GM12865 (cell line): ENCODE measurements at regions not wholly inside any gene's neighbourhood (a gene's known extent, or its start where the extent isn't known, plus 50 kb on each side); places are given as distances from the start of the nearest gene placed in this dataset.

Source experiments
- DNase-seq: peaks from one replicate; pipeline ENCODE4 v3.0.0; 2010; ENCODE audit warnings: low read depth
- H3K4me3 ChIP-seq: 2 replicates; pipeline ENCODE4 v1.5.1; 2011; ENCODE audit warnings: mild to moderate bottlenecking, low read depth, low read length, control low read depth
- TF ChIP-seq, protein P1 (sequence below): IDR thresholded peaks from 2 replicates; pipeline ENCODE4 v1.5.1; 2011; ENCODE audit warnings: low read length, control low read depth, low read depth, inconsistent platforms; ENCODE audit not compliant: insufficient read depth; ENCODE audit errors: missing control alignments

DNA sequence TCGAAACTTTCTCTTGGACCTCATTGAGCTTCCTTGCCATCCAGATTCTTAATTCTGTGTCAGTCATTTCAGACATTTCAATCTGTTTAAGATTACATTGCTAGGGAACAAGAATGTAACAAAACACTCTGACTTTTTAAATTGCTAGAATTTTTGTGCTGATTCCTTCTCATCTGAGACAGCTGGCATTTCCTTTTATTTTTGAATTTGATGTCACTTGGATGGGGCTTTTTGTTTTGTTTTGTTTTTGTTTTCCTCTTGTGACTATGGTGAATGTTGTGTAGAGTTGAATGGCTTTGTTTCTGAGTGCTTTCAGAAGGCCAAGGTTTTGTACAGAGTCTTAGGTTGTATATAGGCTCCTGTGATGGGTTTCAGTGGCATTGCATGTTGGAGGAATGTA, 1129.3 kb downstream of the NAALADL2 start:
- DNase-seq = no peak
- no peak overlapping the region for H3K4me3 ChIP-seq
- TF ChIP-seq, protein P1, sequence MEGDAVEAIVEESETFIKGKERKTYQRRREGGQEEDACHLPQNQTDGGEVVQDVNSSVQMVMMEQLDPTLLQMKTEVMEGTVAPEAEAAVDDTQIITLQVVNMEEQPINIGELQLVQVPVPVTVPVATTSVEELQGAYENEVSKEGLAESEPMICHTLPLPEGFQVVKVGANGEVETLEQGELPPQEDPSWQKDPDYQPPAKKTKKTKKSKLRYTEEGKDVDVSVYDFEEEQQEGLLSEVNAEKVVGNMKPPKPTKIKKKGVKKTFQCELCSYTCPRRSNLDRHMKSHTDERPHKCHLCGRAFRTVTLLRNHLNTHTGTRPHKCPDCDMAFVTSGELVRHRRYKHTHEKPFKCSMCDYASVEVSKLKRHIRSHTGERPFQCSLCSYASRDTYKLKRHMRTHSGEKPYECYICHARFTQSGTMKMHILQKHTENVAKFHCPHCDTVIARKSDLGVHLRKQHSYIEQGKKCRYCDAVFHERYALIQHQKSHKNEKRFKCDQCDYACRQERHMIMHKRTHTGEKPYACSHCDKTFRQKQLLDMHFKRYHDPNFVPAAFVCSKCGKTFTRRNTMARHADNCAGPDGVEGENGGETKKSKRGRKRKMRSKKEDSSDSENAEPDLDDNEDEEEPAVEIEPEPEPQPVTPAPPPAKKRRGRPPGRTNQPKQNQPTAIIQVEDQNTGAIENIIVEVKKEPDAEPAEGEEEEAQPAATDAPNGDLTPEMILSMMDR = no peak

DNA sequence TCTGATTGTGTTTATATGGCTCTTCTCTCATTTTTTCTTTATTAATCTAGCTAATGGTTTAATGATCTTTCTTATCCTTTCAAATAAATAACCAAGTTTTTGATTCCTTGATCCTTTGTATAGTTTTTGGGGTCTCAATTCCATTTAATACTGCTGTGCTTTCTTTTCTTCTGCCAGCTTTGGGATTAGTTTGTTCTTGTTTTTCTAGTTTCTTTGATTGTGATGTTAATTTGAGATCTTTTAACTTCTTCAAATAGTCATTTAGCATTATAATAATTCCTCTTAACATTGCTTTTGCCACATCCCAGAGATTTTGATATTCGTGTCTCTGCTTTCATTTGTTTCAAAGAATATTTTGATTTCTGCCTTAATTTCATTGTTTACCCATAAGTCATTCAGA, 1126.6 kb downstream of the NAALADL2 start:
- DNase-seq = no peak
- TF ChIP-seq, protein P1 = no peak
- H3K4me3 ChIP-seq = no peak overlapping the region

DNA sequence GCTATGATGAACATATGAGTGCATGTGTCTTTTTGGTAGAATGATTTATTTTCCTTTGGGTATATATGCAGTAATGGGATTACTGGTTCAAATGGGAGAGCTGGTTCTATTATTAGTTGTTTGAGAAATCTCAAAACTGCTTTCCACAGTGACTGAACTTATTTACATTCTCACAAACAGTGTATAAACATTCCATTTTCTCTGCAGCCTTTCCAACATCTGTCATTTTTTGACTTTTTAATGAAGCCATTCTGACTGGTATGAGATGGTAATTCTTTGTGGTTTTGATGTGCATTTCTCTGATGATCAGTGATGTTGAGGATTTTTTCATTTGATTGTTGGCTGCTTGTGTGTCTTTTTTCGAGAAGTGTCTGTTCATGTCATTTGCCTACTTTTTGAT, 1124.2 kb downstream of the NAALADL2 start:
- DNase-seq = no peak
- TF ChIP-seq, protein P1 = no peak

DNA sequence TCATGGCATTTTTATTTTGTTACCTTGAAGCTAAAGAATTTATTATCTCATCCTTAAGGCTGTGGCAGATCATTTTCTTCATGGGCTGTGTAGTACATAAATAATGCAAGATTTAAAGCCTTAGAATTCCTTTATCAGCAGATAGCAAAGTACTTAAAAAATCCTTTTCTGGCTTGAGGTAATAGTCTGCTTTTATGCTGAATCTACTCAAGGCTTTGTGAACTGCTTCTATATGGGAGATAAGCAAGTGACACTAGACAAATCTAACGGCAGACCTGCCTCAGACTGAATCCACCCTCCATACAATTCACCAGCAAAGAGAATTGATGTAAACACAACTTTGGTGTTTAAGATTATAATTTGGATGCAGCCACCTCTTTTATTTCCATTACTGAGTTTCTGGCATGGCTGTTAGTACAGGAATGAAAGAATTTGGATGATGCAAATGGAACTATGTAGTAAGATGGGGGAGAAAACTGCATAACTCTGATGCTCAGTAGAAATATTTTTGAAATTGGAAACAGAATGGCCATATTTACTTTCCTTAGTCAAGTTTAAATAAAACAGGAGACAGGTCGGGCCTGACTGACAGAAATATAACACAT, 1121.5 kb downstream of the NAALADL2 start:
- no peak overlapping the region for H3K4me3 ChIP-seq
- no peak for DNase-seq
- TF ChIP-seq, protein P1 = no peak

More for the DNA sequence above, 1124.2 kb downstream of the NAALADL2 start:
- no peak overlapping the region for H3K4me3 ChIP-seq

DNA sequence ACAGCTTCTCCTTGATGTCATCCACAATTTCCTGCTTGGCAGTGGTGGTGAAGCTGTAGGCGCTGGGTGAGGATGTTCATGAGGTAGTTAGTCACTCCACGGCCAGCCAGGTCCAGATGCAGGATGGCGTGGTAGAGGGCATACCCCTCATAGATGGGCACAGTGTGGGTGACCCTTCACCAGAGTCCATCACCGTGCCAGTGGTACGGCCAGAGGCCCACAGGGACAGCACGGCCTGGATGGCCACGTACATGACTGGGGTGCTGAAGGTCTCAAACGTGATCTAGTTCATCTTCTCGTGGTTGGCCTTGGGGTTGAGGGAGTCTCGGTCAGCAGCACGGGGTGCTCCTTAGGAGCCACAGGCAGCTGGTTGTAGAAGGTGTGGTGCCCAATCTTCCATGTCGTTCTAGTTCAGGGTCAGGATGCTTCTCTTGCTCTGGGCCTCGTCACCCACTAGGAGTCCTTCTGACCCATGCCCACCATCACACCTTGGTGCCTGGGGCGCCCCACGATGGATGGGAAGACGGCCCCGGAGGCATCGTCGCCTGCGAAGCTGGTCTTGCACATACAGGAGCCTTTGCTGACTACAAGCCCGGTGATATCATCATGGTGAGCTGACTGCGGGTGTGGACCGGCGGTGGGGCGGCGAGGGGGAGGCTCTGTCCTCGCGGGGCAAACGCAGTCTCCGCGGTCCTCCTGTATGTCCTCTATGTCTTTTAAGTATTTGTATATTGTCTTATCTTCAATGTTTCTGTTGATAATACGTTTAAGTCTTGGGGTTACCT, 1119.0 kb downstream of the NAALADL2 start:
- TF ChIP-seq, protein P1 = no peak

DNA sequence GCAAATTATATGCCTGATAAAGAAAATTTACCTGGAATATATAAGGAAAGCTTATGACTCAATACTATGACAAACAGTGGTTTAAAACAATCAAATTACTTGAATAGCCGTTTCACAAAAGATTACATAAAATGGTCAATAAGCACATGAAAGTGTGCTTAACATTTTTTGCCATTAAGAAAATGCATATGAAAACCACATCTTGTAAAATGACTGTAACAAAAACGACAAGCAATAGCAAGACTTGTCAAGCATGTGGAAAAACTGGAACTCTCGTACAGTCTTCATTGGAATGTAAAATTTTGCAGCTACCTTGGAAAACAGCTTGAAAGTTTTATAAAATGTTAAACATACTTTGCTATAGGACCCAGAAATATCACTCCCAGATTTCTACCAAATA, 1110.3 kb downstream of the NAALADL2 start:
- no peak for DNase-seq
- TF ChIP-seq, protein P1 = no peak
- no peak overlapping the region for H3K4me3 ChIP-seq

More for the DNA sequence above, 1119.0 kb downstream of the NAALADL2 start:
- no peak for DNase-seq
- no peak overlapping the region for H3K4me3 ChIP-seq
